GM19240 (cell line): ENCODE measurements at regions not wholly inside any gene's neighbourhood (a gene's known extent, or its start where the extent isn't known, plus 50 kb on each side); places are given as distances from the start of the nearest gene placed in this dataset.

ENCODE experiments used
- DNase-seq: peaks from one replicate; pipeline ENCODE4 v3.0.0; 2011; ENCODE audit warnings: low spot score; ENCODE audit not compliant: insufficient read length

GRCh38 chr5:155193483-155194107 is 180.0 kb downstream of the KIF4B start:
- DNase-seq = no peak

- no peak for DNase-seq
These were observed 187.1 kb downstream of the KIF4B start for GRCh38 chr5:155200608-155201007.

GRCh38 chr5:155211764-155212163 is 198.2 kb downstream of the KIF4B start:
- DNase-seq = no peak

GRCh38 chr5:155222393-155222792 is 208.8 kb downstream of the KIF4B start:
- no peak for DNase-seq

- DNase-seq = no peak
These were observed 215.6 kb downstream of the KIF4B start for GRCh38 chr5:155229135-155229534.

GRCh38 chr5:155239803-155240202 is 226.2 kb downstream of the KIF4B start:
- DNase-seq = no peak

- DNase-seq = no peak
These were observed 237.0 kb downstream of the KIF4B start for GRCh38 chr5:155250596-155250995.

- no peak for DNase-seq
These were observed 238.5 kb downstream of the KIF4B start for GRCh38 chr5:155252025-155252424.

GRCh38 chr5:155252717-155253116 is 239.2 kb downstream of the KIF4B start:
- no peak for DNase-seq

GRCh38 chr5:155254399-155254798 is 240.8 kb downstream of the KIF4B start:
- DNase-seq = no peak

- no peak for DNase-seq
These were observed 244.6 kb downstream of the KIF4B start for GRCh38 chr5:155258161-155258560.

- no peak for DNase-seq
These were observed 246.1 kb downstream of the KIF4B start for GRCh38 chr5:155259648-155260047.

- DNase-seq = no peak
These were observed 247.2 kb downstream of the KIF4B start for GRCh38 chr5:155260798-155261197.

- DNase-seq = no peak
These were observed 249.8 kb downstream of the KIF4B start for GRCh38 chr5:155263381-155263780.

GRCh38 chr5:155264809-155265208 is 251.3 kb downstream of the KIF4B start:
- DNase-seq = no peak

- DNase-seq = no peak
These were observed 255.3 kb downstream of the KIF4B start for GRCh38 chr5:155268770-155269425.

GRCh38 chr5:155270725-155271124 is 257.2 kb downstream of the KIF4B start:
- no peak for DNase-seq

- DNase-seq = no peak
These were observed 260.9 kb downstream of the KIF4B start for GRCh38 chr5:155274484-155274883.

- DNase-seq = no peak
These were observed 261.7 kb downstream of the KIF4B start for GRCh38 chr5:155275222-155275621.

GRCh38 chr5:155276231-155276630 is 262.7 kb downstream of the KIF4B start:
- no peak for DNase-seq

GRCh38 chr5:155278532-155278931 is 265.0 kb downstream of the KIF4B start:
- DNase-seq = no peak

GRCh38 chr5:155282503-155283107 is 269.1 kb downstream of the KIF4B start:
- DNase-seq = no peak

GRCh38 chr5:155285706-155286105 is 272.2 kb downstream of the KIF4B start:
- DNase-seq = no peak
